GM12864 (cell line): ENCODE measurements at regions not wholly inside any gene's neighbourhood (a gene's known extent, or its start where the extent isn't known, plus 50 kb on each side); places are given as distances from the start of the nearest gene placed in this dataset.
A peak's percentile ranks its signal among the peaks of the same experiment; 100 is the strongest.

ENCODE experiments used
- DNase-seq: peaks from one replicate; pipeline ENCODE4 v3.0.0-alpha.2; 2011; ENCODE audit warnings: low read depth
- H3K4me3 ChIP-seq: 2 replicates; pipeline ENCODE4 v1.5.1; 2011; ENCODE audit warnings: mild to moderate bottlenecking, low read depth, low read length, control low read depth
- CTCF ChIP-seq: IDR thresholded peaks from 2 replicates; pipeline ENCODE4 v1.5.1; 2011; ENCODE audit warnings: low read depth, mild to moderate bottlenecking, moderate library complexity, low read length, control low read depth, inconsistent platforms; ENCODE audit errors: missing control alignments

DNA sequence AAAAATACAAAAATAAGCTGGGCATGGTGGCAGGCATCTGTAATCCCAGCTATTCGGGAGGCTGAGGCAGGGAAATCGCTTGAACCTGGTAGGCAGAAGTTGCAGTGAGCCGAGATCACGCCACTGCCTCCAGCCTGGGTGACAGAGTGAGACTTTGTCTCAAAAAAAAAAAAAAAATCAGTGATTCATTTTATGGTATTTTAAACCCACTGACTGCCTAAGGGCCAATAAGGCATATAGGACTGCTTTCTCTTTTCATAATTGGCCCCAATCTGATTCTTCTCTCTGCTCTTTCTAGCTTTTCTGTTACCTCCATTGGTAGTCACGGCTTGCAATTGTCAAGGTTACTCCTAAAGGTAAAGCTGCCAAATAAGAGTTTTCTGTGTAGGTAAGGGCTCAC is 60.2 kb upstream of the ADGRF1 start:
- no peak for DNase-seq
- H3K4me3 ChIP-seq, result no peak overlapping the region
- TF ChIP-seq CTCF, result no peak

DNA sequence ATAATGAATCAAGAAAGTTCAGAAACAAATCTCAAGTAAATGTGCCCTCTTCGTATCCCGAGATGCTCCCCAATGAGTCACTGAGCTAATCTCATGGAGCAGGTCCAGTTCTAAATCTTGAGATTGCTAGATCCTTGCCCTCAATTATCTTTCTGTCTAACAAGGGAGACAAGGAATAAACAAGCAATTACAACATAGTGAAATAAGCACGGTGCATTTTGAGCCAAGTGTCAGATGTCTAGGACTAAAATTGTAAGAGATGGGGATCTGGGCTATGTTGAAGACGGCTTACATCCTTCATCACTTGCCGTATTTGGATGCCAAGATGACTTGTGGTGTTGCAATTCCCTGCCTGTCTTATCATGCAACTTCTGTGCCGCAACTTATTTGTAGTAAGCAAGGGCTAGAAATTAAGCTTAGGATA is 56.5 kb upstream of the ADGRF1 start:
- no peak for TF ChIP-seq CTCF
- no peak for DNase-seq
- H3K4me3 ChIP-seq, result no peak overlapping the region

GRCh38 chr6:47097092-47097945 is 55.2 kb upstream of the ADGRF1 start:
- DNase-seq, result peak; percentile 29
- peak; percentile 64 for TF ChIP-seq CTCF
- no peak overlapping the region for H3K4me3 ChIP-seq

- TF ChIP-seq CTCF, result no peak
- no peak overlapping the region for H3K4me3 ChIP-seq
- DNase-seq, result no peak
These were observed 54.2 kb upstream of the ADGRF1 start for GRCh38 chr6:47096211-47096895.

DNA sequence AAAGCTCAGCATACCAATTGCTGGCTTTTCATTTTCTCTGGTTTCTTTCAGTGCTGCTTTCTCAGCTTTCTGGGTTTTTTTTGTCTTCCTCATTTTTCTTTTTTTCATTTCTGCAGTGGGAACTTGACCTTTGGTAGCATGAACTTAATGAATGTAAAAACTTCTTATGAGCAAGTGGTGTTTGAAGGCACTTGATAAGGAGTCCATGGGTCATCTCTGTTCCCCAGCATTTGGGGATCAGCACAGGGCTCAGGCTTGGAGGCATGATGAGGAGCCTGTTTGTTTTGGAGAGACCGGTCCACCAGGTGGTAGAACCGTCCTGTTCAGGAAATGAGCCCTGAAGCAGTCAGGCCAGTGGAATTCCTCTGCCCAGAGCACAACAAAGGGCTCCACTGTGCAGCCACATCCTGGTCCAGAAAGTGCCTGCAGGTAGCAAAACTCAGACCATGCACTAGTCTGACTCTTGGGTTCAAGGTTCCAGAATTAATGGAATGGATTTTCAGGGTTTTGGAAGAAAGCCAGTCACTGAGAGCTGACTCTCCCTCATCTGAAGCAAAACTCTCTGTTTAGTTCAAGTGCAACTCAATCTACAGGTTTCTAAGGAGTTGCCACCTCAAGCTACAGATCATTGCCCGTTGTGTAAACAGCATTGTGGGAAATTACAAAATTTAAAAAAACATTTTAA is 52.3 kb upstream of the ADGRF1 start:
- no peak for TF ChIP-seq CTCF
- no peak overlapping the region for H3K4me3 ChIP-seq
- no peak for DNase-seq

GRCh38 chr6:47093169-47093568 is 51.0 kb upstream of the ADGRF1 start:
- TF ChIP-seq CTCF, result no peak
- DNase-seq, result no peak
- no peak overlapping the region for H3K4me3 ChIP-seq
